ENCODE measurements at regions not wholly inside any gene's neighbourhood (a gene's known extent, or its start where the extent isn't known, plus 50 kb on each side); places are given as distances from the start of the nearest gene placed in this dataset.

GRCh38 chr4:30835044-30835443 lies 114.9 kb downstream of the PCDH7 start:
- no peak for TF ChIP-seq CTCF (IDR thresholded peaks at IDR 0.05; ENCODE audit: unreplicated experiment)
- Mint-ChIP-seq H3K9me3 (ENCODE audit: unreplicated experiment) (no peaks in the 10 kb centered on the region), H3K27me3 (ENCODE audit: unreplicated experiment) (no peaks in the 10 kb centered on the region), H3K36me3 (ENCODE audit: low read depth, unreplicated experiment) (no peaks in the 10 kb centered on the region), H3K27ac (ENCODE audit: unreplicated experiment) (no peak overlapping the region), H3K4me1 (ENCODE audit: unreplicated experiment) (peaks cover 8% of the 10 kb centered on the region), H3K4me3 (ENCODE audit: unreplicated experiment) (no peak overlapping the region)
- no peak for DNase-seq (ENCODE audit: low spot score)

GRCh38 chr4:30836231-30836630 lies 116.1 kb downstream of the PCDH7 start:
- H3K36me3 Mint-ChIP-seq (ENCODE audit: low read depth, unreplicated experiment), result no peaks in the 10 kb centered on the region
- no peak overlapping the region for H3K27ac Mint-ChIP-seq (ENCODE audit: unreplicated experiment)
- no peak for DNase-seq (ENCODE audit: low spot score)
- TF ChIP-seq CTCF (IDR thresholded peaks at IDR 0.05; ENCODE audit: unreplicated experiment), result no peak
- no peaks in the 10 kb centered on the region for H3K9me3 Mint-ChIP-seq (ENCODE audit: unreplicated experiment)
- peaks cover 4% of the 10 kb centered on the region for H3K4me1 Mint-ChIP-seq (ENCODE audit: unreplicated experiment)
- H3K27me3 Mint-ChIP-seq (ENCODE audit: unreplicated experiment), result no peaks in the 10 kb centered on the region
- no peak overlapping the region for H3K4me3 Mint-ChIP-seq (ENCODE audit: unreplicated experiment)

- no peak for TF ChIP-seq CTCF (IDR thresholded peaks at IDR 0.05; ENCODE audit: unreplicated experiment)
- Mint-ChIP-seq H3K4me1 (ENCODE audit: unreplicated experiment) (peaks cover 4% of the 10 kb centered on the region), H3K4me3 (ENCODE audit: unreplicated experiment) (no peak overlapping the region), H3K36me3 (ENCODE audit: low read depth, unreplicated experiment) (no peaks in the 10 kb centered on the region), H3K9me3 (ENCODE audit: unreplicated experiment) (no peaks in the 10 kb centered on the region), H3K27ac (ENCODE audit: unreplicated experiment) (no peak overlapping the region), H3K27me3 (ENCODE audit: unreplicated experiment) (no peaks in the 10 kb centered on the region)
- no peak for DNase-seq (ENCODE audit: low spot score)
These were observed 117.0 kb downstream of the PCDH7 start for GRCh38 chr4:30837131-30837539.

GRCh38 chr4:30837861-30838260 lies 117.7 kb downstream of the PCDH7 start:
- DNase-seq (ENCODE audit: low spot score), result no peak
- H3K27me3 Mint-ChIP-seq (ENCODE audit: unreplicated experiment), result no peaks in the 10 kb centered on the region
- H3K9me3 Mint-ChIP-seq (ENCODE audit: unreplicated experiment), result no peaks in the 10 kb centered on the region
- H3K27ac Mint-ChIP-seq (ENCODE audit: unreplicated experiment), result no peak overlapping the region
- peaks cover 4% of the 10 kb centered on the region for H3K4me1 Mint-ChIP-seq (ENCODE audit: unreplicated experiment)
- H3K36me3 Mint-ChIP-seq (ENCODE audit: low read depth, unreplicated experiment), result no peaks in the 10 kb centered on the region
- H3K4me3 Mint-ChIP-seq (ENCODE audit: unreplicated experiment), result no peak overlapping the region
- no peak for TF ChIP-seq CTCF (IDR thresholded peaks at IDR 0.05; ENCODE audit: unreplicated experiment)

- H3K27ac Mint-ChIP-seq (ENCODE audit: unreplicated experiment), result no peak overlapping the region
- no peak for TF ChIP-seq CTCF (IDR thresholded peaks at IDR 0.05; ENCODE audit: unreplicated experiment)
- H3K36me3 Mint-ChIP-seq (ENCODE audit: low read depth, unreplicated experiment), result no peaks in the 10 kb centered on the region
- no peak for DNase-seq (ENCODE audit: low spot score)
- H3K27me3 Mint-ChIP-seq (ENCODE audit: unreplicated experiment), result no peaks in the 10 kb centered on the region
- H3K4me1 Mint-ChIP-seq (ENCODE audit: unreplicated experiment), result peaks cover 4% of the 10 kb centered on the region
- no peak overlapping the region for H3K4me3 Mint-ChIP-seq (ENCODE audit: unreplicated experiment)
- H3K9me3 Mint-ChIP-seq (ENCODE audit: unreplicated experiment), result no peaks in the 10 kb centered on the region
These were observed 118.2 kb downstream of the PCDH7 start for GRCh38 chr4:30838331-30838730.

All from endothelial cell (in vitro differentiated cells).